Left lobe of liver (tissue), 2 donors: ENCODE measurements at regions not wholly inside any gene's neighbourhood (a gene's known extent, or its start where the extent isn't known, plus 50 kb on each side); places are given as distances from the start of the nearest gene placed in this dataset.
A peak's percentile ranks its signal among the peaks of the same experiment; 100 is the strongest.

ENCODE experiments used
- ATAC-seq: fragments of 200-7000 bp; cut with Tn5 transposase; one replicate; pipeline ENCODE4 v1.9.1; 2020; ENCODE audit warnings: mild to moderate bottlenecking, moderate library complexity
- DNase-seq: peaks from one replicate; pipeline ENCODE4 v3.0.0-alpha.2; 2020; ENCODE audit warnings: low spot score
- donor health status: DM: no; HTN: no; CAD: no; lungs with moderate emphysema.
- donor health status: DM: no; HTN: yes; CAD: no.

GRCh38 chr2:42914314-42914713 lies 121.9 kb upstream of the HAAO start:
- DNase-seq (no peak), ATAC-seq (peak; percentile 26)

- DNase-seq (no peak), ATAC-seq (no peak)
These were observed 121.0 kb upstream of the HAAO start for GRCh38 chr2:42913280-42913878.

- ATAC-seq (peak; percentile 84), DNase-seq (no peak)
These were observed 118.4 kb upstream of the HAAO start for GRCh38 chr2:42910645-42911405.

- DNase-seq = no peak
- no peak for ATAC-seq
These were observed 117.6 kb upstream of the HAAO start for GRCh38 chr2:42909966-42910365.

- ATAC-seq (no peak), DNase-seq (no peak)
These were observed 116.3 kb upstream of the HAAO start for GRCh38 chr2:42908518-42909200.

- no peak for ATAC-seq
- DNase-seq = no peak
These were observed 115.5 kb upstream of the HAAO start for GRCh38 chr2:42907835-42908234.

- ATAC-seq = peak; percentile 72
- no peak for DNase-seq
These were observed 114.4 kb upstream of the HAAO start for GRCh38 chr2:42906557-42907411.

GRCh38 chr2:42906111-42906556 lies 113.8 kb upstream of the HAAO start:
- DNase-seq = no peak
- no peak for ATAC-seq

- DNase-seq (no peak), ATAC-seq (no peak)
These were observed 113.1 kb upstream of the HAAO start for GRCh38 chr2:42905341-42906110.

GRCh38 chr2:42904576-42904876 lies 112.1 kb upstream of the HAAO start:
- DNase-seq (no peak), ATAC-seq (no peak)

- no peak for ATAC-seq
- DNase-seq = no peak
These were observed 111.6 kb upstream of the HAAO start for GRCh38 chr2:42903821-42904575.

- no peak for DNase-seq
- no peak for ATAC-seq
These were observed 110.7 kb upstream of the HAAO start for GRCh38 chr2:42902939-42903709.

- no peak for ATAC-seq
- no peak for DNase-seq
These were observed 108.8 kb upstream of the HAAO start for GRCh38 chr2:42901076-42901640.

GRCh38 chr2:42900289-42900891 lies 108.0 kb upstream of the HAAO start:
- ATAC-seq (no peak), DNase-seq (no peak)

- ATAC-seq = no peak
- no peak for DNase-seq
These were observed 105.0 kb upstream of the HAAO start for GRCh38 chr2:42897358-42897757.

GRCh38 chr2:42895791-42896135 lies 103.4 kb upstream of the HAAO start:
- ATAC-seq = no peak

GRCh38 chr2:42895134-42895790 lies 102.9 kb upstream of the HAAO start:
- DNase-seq (no peak), ATAC-seq (no peak)

More at GRCh38 chr2:42895791-42896135, 103.4 kb upstream of the HAAO start:
- DNase-seq = no peak
